ENCODE measurements at regions not wholly inside any gene's neighbourhood (a gene's known extent, or its start where the extent isn't known, plus 50 kb on each side); places are given as distances from the start of the nearest gene placed in this dataset.

- TF ChIP-seq PRDM10 (tag by site-specific recombination; IDR thresholded peaks at IDR 0.05), result no peak
- no peak for TF ChIP-seq HOXD13 (CRISPR knock-in tag; IDR thresholded peaks at IDR 0.05; ENCODE audit: borderline replicate concordance)
- TF ChIP-seq ZNF341 (tag by site-specific recombination; IDR thresholded peaks at IDR 0.05; ENCODE audit: low read depth), result no peak
These were observed 291.5 kb upstream of the SMIM31 start (continued) for GRCh38 chr4:164462471-164462870.

- H3K27ac ChIP-seq (ENCODE audit: extremely low read depth, low read depth, low read length), result no peak overlapping the region
- H3K36me3 ChIP-seq (ENCODE audit: control insufficient read depth in 2 of 2, insufficient read depth in 1 of 2, low read length in 2 of 2), result no peaks in the 10 kb centered on the region
- no peaks in the 10 kb centered on the region for H3K4me1 ChIP-seq (ENCODE audit: control insufficient read depth, insufficient read depth, low read length)
- POLR2A ChIA-PET, result no interaction called here
- H3K4me3 ChIP-seq (ENCODE audit: low read depth, low read length), result no peak overlapping the region
- H3K9me3 ChIP-seq (ENCODE audit: control insufficient read depth, insufficient read depth, low read depth, low read length), result no peaks in the 10 kb centered on the region
- CTCF ChIA-PET, result interaction anchor here (0.6 kb wide), 1 partner anchor 1664 kb away, joined by 3 read pairs; no protein-coding TSS in a partner anchor
- TF ChIP-seq SCRT1 (tag by site-specific recombination; IDR thresholded peaks at IDR 0.05; ENCODE audit: borderline replicate concordance) (no peak), SCRT2 (tag by site-specific recombination; IDR thresholded peaks at IDR 0.05) (no peak), GLIS1 (tag by site-specific recombination; IDR thresholded peaks at IDR 0.05) (no peak), ZBTB11 (tag by site-specific recombination; conservative IDR thresholded peaks at IDR 0.05; ENCODE audit: low read depth) (no peak), ZNF155 (tag by site-specific recombination; IDR thresholded peaks at IDR 0.05) (no peak), ZNF501 (tag by site-specific recombination; IDR thresholded peaks at IDR 0.05) (no peak), ZFP69B (tag by site-specific recombination; IDR thresholded peaks at IDR 0.05) (no peak)
These were observed 289.6 kb upstream of the SMIM31 start for GRCh38 chr4:164464313-164464712.

GRCh38 chr4:164467493-164467892, 286.4 kb upstream of the SMIM31 start:
- ChIA-PET POLR2A (no interaction called here), CTCF (no interaction called here)
- TF ChIP-seq SCRT1 (tag by site-specific recombination; IDR thresholded peaks at IDR 0.05; ENCODE audit: borderline replicate concordance) (no peak), ZNF518A (tag by site-specific recombination; conservative IDR thresholded peaks at IDR 0.05; ENCODE audit: low read depth) (no peak), ZNF777 (tag by site-specific recombination; IDR thresholded peaks at IDR 0.05; ENCODE audit: borderline replicate concordance) (no peak), ZNF433 (tag by site-specific recombination; IDR thresholded peaks at IDR 0.05; ENCODE audit: low read depth) (no peak), ZNF837 (tag by site-specific recombination; IDR thresholded peaks at IDR 0.05) (no peak), PATZ1 (tag by site-specific recombination; IDR thresholded peaks at IDR 0.05) (no peak)
- Histone ChIP-seq H3K27ac (ENCODE audit: extremely low read depth, low read depth, low read length) (no peak overlapping the region), H3K4me3 (ENCODE audit: low read depth, low read length) (no peak overlapping the region), H3K4me1 (ENCODE audit: control insufficient read depth, insufficient read depth, low read length) (no peaks in the 10 kb centered on the region), H3K36me3 (ENCODE audit: control insufficient read depth in 2 of 2, insufficient read depth in 1 of 2, low read length in 2 of 2) (no peaks in the 10 kb centered on the region), H3K9me3 (ENCODE audit: control insufficient read depth, insufficient read depth, low read depth, low read length) (no peaks in the 10 kb centered on the region)
